WERI-Rb-1 (cell line): ENCODE measurements at regions not wholly inside any gene's neighbourhood (a gene's known extent, or its start where the extent isn't known, plus 50 kb on each side); places are given as distances from the start of the nearest gene placed in this dataset.

Experiments used
- DNase-seq: peaks from one replicate; pipeline ENCODE4 v3.0.0-alpha.2; 2020
- H3K27ac ChIP-seq: fragments of 250-450 bp; sonication (Bioruptor Pico); 2 replicates; pipeline ENCODE4 v1.5.1; 2020; ENCODE audit warnings: mild to moderate bottlenecking, moderate library complexity
- H3K27me3 ChIP-seq: fragments of 250-450 bp; sonication (Bioruptor Pico); 2 replicates; pipeline ENCODE4 v1.5.1; 2021; ENCODE audit warnings: mild to moderate bottlenecking, low read depth, moderate library complexity; ENCODE audit not compliant: insufficient read depth, severe bottlenecking
- H3K36me3 ChIP-seq: fragments of 250-450 bp; sonication (Bioruptor Pico); 2 replicates; pipeline ENCODE4 v1.5.1; 2020; ENCODE audit warnings: mild to moderate bottlenecking, moderate library complexity
- H3K4me3 ChIP-seq: 2 replicates; pipeline ENCODE4 v1.5.1; 2011; ENCODE audit warnings: low read depth, mild to moderate bottlenecking, control low read depth, low read length
- H3K9me3 ChIP-seq: fragments of 250-450 bp; sonication (Bioruptor Pico); 2 replicates; pipeline ENCODE4 v1.5.1; 2021; ENCODE audit warnings: mild to moderate bottlenecking, moderate library complexity; ENCODE audit not compliant: severe bottlenecking
- TF ChIP-seq, protein P1 (sequence below): IDR thresholded peaks from 2 replicates; pipeline ENCODE4 v1.5.1; 2011; ENCODE audit warnings: low read depth, mild to moderate bottlenecking, control low read depth, inconsistent platforms, low read length

- Histone ChIP-seq H3K27me3 (peaks cover 73% of the 10 kb centered on the region), H3K9me3 (no peaks in the 10 kb centered on the region), H3K36me3 (no peaks in the 10 kb centered on the region), H3K4me3 (no peak overlapping the region), H3K27ac (no peak overlapping the region)
- DNase-seq, result no peak
- TF ChIP-seq, protein P1, sequence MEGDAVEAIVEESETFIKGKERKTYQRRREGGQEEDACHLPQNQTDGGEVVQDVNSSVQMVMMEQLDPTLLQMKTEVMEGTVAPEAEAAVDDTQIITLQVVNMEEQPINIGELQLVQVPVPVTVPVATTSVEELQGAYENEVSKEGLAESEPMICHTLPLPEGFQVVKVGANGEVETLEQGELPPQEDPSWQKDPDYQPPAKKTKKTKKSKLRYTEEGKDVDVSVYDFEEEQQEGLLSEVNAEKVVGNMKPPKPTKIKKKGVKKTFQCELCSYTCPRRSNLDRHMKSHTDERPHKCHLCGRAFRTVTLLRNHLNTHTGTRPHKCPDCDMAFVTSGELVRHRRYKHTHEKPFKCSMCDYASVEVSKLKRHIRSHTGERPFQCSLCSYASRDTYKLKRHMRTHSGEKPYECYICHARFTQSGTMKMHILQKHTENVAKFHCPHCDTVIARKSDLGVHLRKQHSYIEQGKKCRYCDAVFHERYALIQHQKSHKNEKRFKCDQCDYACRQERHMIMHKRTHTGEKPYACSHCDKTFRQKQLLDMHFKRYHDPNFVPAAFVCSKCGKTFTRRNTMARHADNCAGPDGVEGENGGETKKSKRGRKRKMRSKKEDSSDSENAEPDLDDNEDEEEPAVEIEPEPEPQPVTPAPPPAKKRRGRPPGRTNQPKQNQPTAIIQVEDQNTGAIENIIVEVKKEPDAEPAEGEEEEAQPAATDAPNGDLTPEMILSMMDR, result no peak
These were observed 87.0 kb upstream of the FAT1 start for GRCh38 chr4:186810613-186811150.

DNA sequence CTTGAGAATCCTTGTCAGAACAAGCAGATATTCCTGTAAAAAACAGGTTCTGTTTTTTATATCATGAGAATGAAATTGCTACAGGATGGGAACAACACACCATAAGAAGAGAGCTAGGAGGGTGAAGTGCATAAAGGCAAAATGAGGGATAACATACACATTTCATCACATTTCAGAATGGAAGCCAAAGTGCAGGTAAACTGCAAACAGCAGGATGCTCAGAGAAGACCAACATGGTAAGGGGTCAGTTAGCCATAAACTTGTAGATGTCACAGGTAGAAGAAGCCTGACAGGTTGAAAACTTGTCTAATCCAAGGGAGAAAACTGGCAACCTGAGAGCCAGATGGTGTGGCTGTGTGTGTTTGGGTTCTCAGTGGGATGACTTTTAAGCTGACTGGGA is 88.9 kb upstream of the FAT1 start:
- no peak overlapping the region for H3K27ac ChIP-seq
- peaks cover 67% of the 10 kb centered on the region for H3K27me3 ChIP-seq
- H3K36me3 ChIP-seq, result no peaks in the 10 kb centered on the region
- H3K4me3 ChIP-seq, result no peak overlapping the region
- H3K9me3 ChIP-seq, result no peaks in the 10 kb centered on the region
- TF ChIP-seq, protein P1, result no peak
- DNase-seq, result no peak

DNA sequence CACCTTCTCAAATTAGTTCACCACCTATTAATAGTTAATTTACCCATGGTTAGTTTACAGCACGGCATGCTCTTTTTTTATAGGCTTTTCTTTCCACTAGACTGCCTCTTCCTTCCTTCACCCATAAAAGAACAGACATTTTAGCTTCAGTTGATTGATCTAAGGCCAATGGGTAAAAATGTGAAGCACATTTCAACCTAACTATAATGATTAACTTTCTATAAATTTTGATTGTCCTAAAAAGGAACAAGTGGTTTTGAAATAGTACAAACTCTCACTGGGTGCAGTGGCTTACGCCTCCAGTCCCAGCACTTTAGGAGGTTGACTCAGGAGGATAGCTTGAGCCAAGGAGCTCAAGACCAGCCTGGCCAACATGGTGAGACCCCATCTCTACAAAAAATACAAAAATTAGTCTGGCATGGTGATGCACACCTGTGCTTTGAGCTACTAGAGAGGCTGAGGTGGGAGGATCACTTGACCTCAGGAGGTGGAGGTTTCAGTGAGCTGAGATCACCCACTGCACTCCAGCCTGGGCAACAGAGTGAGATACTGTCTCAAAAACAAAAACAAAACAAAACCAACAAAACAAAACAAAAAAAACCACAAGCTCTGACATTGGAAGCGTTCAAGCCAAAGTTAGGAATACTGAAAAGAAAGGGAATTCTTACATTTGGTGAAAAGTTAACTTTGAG is 89.9 kb upstream of the FAT1 start:
- no peak overlapping the region for H3K27ac ChIP-seq
- no peak overlapping the region for H3K4me3 ChIP-seq
- TF ChIP-seq, protein P1, result no peak
- DNase-seq, result no peak
- no peaks in the 10 kb centered on the region for H3K9me3 ChIP-seq
- H3K27me3 ChIP-seq, result peaks cover 69% of the 10 kb centered on the region
- H3K36me3 ChIP-seq, result no peaks in the 10 kb centered on the region

DNA sequence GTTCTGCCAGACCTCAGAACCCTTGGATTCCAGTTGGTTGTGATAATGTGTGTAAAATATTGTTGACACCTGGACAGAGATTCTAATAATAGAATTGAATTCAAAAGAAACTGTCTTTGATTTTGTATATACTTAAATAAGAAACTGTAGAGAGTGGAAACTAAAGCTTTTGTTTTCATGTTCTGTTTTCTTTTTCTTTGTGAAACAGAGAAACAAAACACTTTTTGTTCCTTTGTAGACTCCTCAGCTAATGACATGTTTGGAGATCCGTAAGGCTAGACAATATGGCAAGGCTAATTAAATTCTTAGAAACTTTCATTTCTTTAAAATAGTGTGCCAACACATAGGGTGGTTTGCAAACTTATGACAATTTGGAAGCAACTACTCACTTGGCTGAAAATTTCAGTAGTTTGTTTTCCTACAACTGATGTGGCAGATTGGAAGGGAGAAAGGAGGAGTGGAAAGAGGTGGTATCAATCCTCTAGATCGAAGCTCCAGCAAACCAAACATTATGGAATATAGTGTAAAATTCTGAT is 90.9 kb upstream of the FAT1 start:
- Histone ChIP-seq H3K27ac (no peak overlapping the region), H3K27me3 (peaks cover 69% of the 10 kb centered on the region), H3K4me3 (no peak overlapping the region), H3K36me3 (no peaks in the 10 kb centered on the region), H3K9me3 (no peaks in the 10 kb centered on the region)
- no peak for DNase-seq
- TF ChIP-seq, protein P1, result no peak

DNA sequence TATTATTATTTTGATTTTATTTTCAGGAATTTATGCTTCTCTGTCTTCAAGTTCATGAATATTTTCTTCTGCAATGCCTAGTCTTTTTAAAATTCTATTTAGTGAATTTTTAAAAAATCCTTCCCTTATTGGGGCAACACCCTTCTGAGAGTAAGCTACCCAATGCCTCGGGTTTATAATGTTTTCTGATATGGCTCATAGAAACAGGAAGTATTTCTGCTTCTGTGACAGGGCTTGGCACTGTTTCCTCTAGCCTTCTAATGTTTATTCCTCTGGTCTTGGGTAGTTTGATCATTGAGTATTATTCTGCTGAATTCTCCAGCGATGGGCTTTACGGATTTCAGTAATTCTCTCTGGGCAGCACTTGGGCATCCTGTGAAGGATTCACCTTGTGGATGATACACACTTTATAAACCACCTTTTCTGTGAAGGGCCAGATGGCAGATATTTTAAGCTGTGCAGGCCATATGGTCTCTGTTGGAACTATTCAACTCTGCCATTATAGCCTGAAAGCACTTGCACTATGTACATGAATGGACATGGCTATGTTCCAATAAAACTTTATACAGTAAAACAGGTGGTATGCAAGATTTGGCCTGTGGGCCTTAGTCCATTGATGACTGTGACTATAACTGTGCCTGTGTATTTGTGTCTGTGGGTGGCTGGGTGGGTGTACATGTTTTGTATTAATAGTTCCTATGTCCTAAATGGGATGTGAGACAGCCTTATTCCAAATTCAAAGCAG is 95.9 kb upstream of the FAT1 start:
- no peak overlapping the region for H3K4me3 ChIP-seq
- H3K27me3 ChIP-seq, result peaks cover 81% of the 10 kb centered on the region
- no peaks in the 10 kb centered on the region for H3K9me3 ChIP-seq
- no peaks in the 10 kb centered on the region for H3K36me3 ChIP-seq
- no peak for DNase-seq
- no peak overlapping the region for H3K27ac ChIP-seq
- TF ChIP-seq, protein P1, result no peak
